Prostate gland (tissue), 2 donors: ENCODE measurements at regions not wholly inside any gene's neighbourhood (a gene's known extent, or its start where the extent isn't known, plus 50 kb on each side); places are given as distances from the start of the nearest gene placed in this dataset.

Experiments
- POLR2AphosphoS5 ChIP-seq: sonication (generic); formaldehyde crosslinking; IDR thresholded peaks from one replicate; pipeline ENCODE4 v1.6.1; 2017; ENCODE audit warnings: antibody characterized with exemption
- TF ChIP-seq, protein P1 (sequence below), 4 experiments: fragments of 200-600 bp in 2 of 4; fragments of 450-650 bp in 2 of 4; sonication (generic) in 2 of 4; IDR thresholded peaks; 1 replicate in 3 of 4; 2 replicates in 1 of 4; pipeline ENCODE4 v1.5.1; 2016 to 2019; ENCODE audit warnings: antibody characterized with exemption in 4 of 4, mild to moderate bottlenecking in 2 of 4, moderate library complexity in 2 of 4

- TF ChIP-seq, protein P1, sequence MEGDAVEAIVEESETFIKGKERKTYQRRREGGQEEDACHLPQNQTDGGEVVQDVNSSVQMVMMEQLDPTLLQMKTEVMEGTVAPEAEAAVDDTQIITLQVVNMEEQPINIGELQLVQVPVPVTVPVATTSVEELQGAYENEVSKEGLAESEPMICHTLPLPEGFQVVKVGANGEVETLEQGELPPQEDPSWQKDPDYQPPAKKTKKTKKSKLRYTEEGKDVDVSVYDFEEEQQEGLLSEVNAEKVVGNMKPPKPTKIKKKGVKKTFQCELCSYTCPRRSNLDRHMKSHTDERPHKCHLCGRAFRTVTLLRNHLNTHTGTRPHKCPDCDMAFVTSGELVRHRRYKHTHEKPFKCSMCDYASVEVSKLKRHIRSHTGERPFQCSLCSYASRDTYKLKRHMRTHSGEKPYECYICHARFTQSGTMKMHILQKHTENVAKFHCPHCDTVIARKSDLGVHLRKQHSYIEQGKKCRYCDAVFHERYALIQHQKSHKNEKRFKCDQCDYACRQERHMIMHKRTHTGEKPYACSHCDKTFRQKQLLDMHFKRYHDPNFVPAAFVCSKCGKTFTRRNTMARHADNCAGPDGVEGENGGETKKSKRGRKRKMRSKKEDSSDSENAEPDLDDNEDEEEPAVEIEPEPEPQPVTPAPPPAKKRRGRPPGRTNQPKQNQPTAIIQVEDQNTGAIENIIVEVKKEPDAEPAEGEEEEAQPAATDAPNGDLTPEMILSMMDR (IDR thresholded peaks at IDR 0.05): no peak
- no peak for TF ChIP-seq POLR2AphosphoS5
These were observed 159.1 kb downstream of the PHETA1 start for GRCh38 chr12:111209811-111210210.
